ENCODE measurements at regions not wholly inside any gene's neighbourhood (a gene's known extent, or its start where the extent isn't known, plus 50 kb on each side); places are given as distances from the start of the nearest gene placed in this dataset.

- ChIA-PET RAD21 (ENCODE audit: unreplicated experiment) (no interaction called here), POLR2A (no interaction called here), CTCF (interaction anchor here (0.9 kb wide), 1 partner anchor 13 kb away, joined by 4 read pairs; no protein-coding TSS in a partner anchor), SMC1A (ENCODE audit: uncharacterized antibody, unreplicated experiment) (interaction anchor here (1.0 kb wide), 1 partner anchor 8 kb away, joined by 3 read pairs; no protein-coding TSS in a partner anchor)
- intact Hi-C loops (cut with micrococcal nuclease; ENCODE audit: unreplicated experiment), result no loop called here
- H3K9ac ChIP-seq (ENCODE audit: control insufficient read depth, insufficient read depth, low read length), result no peak overlapping the region
- H3K4me3 ChIP-seq, result no peak overlapping the region
- no peak overlapping the region for H3K27ac ChIP-seq (ENCODE audit: control insufficient read depth, insufficient read depth)
- no peaks in the 10 kb centered on the region for H4K20me1 ChIP-seq (ENCODE audit: control insufficient read depth, insufficient read depth)
- TF ChIP-seq PBX3 (IDR thresholded peaks at IDR 0.05; ENCODE audit: insufficient replicate concordance, low read depth, low read length) (no peak), YBX1 (IDR thresholded peaks at IDR 0.05) (no peak), POLR2AphosphoS5 (IDR thresholded peaks at IDR 0.05; ENCODE audit: low read length) (no peak), RAD21 (IDR thresholded peaks at IDR 0.05; ENCODE audit: insufficient read depth, low read depth, low read length) (no peak), CREM (IDR thresholded peaks at IDR 0.05; ENCODE audit: low read depth) (no peak), CTCF (IDR thresholded peaks at IDR 0.05 in 2 of 3, conservative IDR thresholded peaks at IDR 0.05 in 1 of 3; ENCODE audit: control insufficient read depth in 2 of 3, extremely low read depth in 1 of 3, insufficient read depth in 1 of 3, low read depth in 3 of 3, low read length in 3 of 3) (no peak), BCL3 (IDR thresholded peaks at IDR 0.05; ENCODE audit: borderline replicate concordance, insufficient read depth, low read depth, low read length, poor library complexity, severe bottlenecking) (no peak), KAT2A (conservative IDR thresholded peaks at IDR 0.05; ENCODE audit: control insufficient read depth, low read depth, low read length) (no peak), RELA (IDR thresholded peaks at IDR 0.05; ENCODE audit: borderline replicate concordance, partially characterized antibody) (no peak)
- no peaks in the 10 kb centered on the region for H3K79me2 ChIP-seq (ENCODE audit: control insufficient read depth, insufficient read depth, low read length)
- H3K4me1 ChIP-seq (ENCODE audit: control insufficient read depth, insufficient read depth, low read length), result no peaks in the 10 kb centered on the region
- in situ Hi-C loops (cut with MboI), result no loop called here
- H3K4me2 ChIP-seq (ENCODE audit: control insufficient read depth, insufficient read depth), result no peak overlapping the region
- DNase-seq (ENCODE audit: low read depth, low spot score) (no peak), FAIRE-seq (no peak), ATAC-seq (no peak)
- no peak overlapping the region for H2AFZ ChIP-seq (ENCODE audit: control insufficient read depth, low read depth, low read length)
- WGBS (ENCODE audit: insufficient coverage, insufficient replicate concordance, low lambda C conversion rate, missing lambda C conversion rate), result 2% methylated on average over 3 of the region's 3 CpGs
- BruUV-seq (replicated peaks), result no TSS peak
- H3K36me3 ChIP-seq (ENCODE audit: control insufficient read depth in 2 of 2, insufficient read depth in 2 of 2, low read length in 1 of 2), result no peaks in the 10 kb centered on the region
- H3K27me3 ChIP-seq (replicated peaks in 1 of 2; ENCODE audit: control insufficient read depth in 2 of 2, insufficient read depth in 2 of 2, low read length in 1 of 2), result no peaks in the 10 kb centered on the region; a peak in 1 of 4 replicates
- H3K9me3 ChIP-seq (replicated peaks; ENCODE audit: control insufficient read depth, insufficient read depth, low read length), result no peaks in the 10 kb centered on the region
Measured at GRCh38 chr10:61612450-61612849, 50.3 kb upstream of the CABCOCO1 start.
